Thoracic aorta (tissue), 2 donors: ENCODE measurements at regions not wholly inside any gene's neighbourhood (a gene's known extent, or its start where the extent isn't known, plus 50 kb on each side); places are given as distances from the start of the nearest gene placed in this dataset.

Source experiments
- ATAC-seq: fragments of 150-250 bp; one replicate; pipeline ENCODE4 v1.8.0; 2017; ENCODE audit warnings: low read depth; ENCODE audit not compliant: insufficient number of reproducible peaks, low FRiP score
- DNase-seq: peaks from one replicate; pipeline ENCODE4 v3.0.0-alpha.2; 2020; ENCODE audit warnings: low spot score
- H3K27ac ChIP-seq, 2 donors: fragments of 200-600 bp; sonication (generic); 1 replicate in 1 of 2; 2 replicates in 1 of 2; pipeline ENCODE4 v1.5.1; 2016; ENCODE audit warnings: mild to moderate bottlenecking in 2 of 2, moderate library complexity in 2 of 2
- H3K27me3 ChIP-seq: fragments of 200-600 bp; sonication (generic); replicated peaks from 2 replicates; pipeline ENCODE4 v1.6.0; 2016; ENCODE audit warnings: mild to moderate bottlenecking; ENCODE audit not compliant: insufficient read depth
- H3K36me3 ChIP-seq: fragments of 200-600 bp; sonication (generic); one replicate; pipeline ENCODE4 v1.5.1; 2016
- H3K4me1 ChIP-seq, 2 donors: fragments of 200-600 bp; sonication (generic); 1 replicate in 1 of 2; 2 replicates in 1 of 2; pipeline versions ENCODE4 v1.5.1 to v1.6.0; 2016; ENCODE audit warnings: low read depth in 2 of 2, mild to moderate bottlenecking in 1 of 2; ENCODE audit not compliant: control insufficient read depth in 1 of 2
- H3K4me3 ChIP-seq: fragments of 200-600 bp; sonication (generic); 2 replicates; pipeline ENCODE4 v1.5.1; 2016; ENCODE audit warnings: mild to moderate bottlenecking
- H3K9me3 ChIP-seq: fragments of 200-600 bp; sonication (generic); 2 replicates; pipeline ENCODE4 v1.5.1; 2016
- TF ChIP-seq, protein P1 (sequence below): fragments of 200-600 bp; sonication (generic); IDR thresholded peaks from one replicate; pipeline ENCODE4 v1.5.1; 2019; ENCODE audit warnings: antibody characterized with exemption

DNA sequence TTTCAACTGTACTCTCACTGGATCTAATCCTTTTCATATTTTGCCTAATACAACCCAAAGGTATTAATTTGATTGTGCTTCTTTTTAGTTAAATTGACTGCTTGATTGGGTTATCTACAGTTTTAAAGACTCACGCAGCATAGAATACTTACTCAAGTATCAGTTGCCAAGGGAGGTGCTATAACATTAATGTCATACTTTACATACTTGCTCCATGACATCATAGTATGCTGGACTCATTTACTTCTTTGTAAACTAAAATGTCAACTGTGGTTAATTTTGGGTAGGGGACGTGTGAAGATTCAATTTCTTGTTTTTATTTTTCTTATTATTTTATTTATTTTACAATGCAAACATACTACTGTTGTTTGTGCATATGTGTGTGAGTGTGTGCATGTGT is 716.2 kb upstream of the VRK2 start:
- ATAC-seq (no peak), DNase-seq (no peak)
- Histone ChIP-seq H3K9me3 (no peaks in the 10 kb centered on the region), H3K27me3 (no peaks in the 10 kb centered on the region), H3K27ac (no peak overlapping the region), H3K4me1 (no peaks in the 10 kb centered on the region), H3K36me3 (no peaks in the 10 kb centered on the region), H3K4me3 (no peak overlapping the region)
- TF ChIP-seq, protein P1, sequence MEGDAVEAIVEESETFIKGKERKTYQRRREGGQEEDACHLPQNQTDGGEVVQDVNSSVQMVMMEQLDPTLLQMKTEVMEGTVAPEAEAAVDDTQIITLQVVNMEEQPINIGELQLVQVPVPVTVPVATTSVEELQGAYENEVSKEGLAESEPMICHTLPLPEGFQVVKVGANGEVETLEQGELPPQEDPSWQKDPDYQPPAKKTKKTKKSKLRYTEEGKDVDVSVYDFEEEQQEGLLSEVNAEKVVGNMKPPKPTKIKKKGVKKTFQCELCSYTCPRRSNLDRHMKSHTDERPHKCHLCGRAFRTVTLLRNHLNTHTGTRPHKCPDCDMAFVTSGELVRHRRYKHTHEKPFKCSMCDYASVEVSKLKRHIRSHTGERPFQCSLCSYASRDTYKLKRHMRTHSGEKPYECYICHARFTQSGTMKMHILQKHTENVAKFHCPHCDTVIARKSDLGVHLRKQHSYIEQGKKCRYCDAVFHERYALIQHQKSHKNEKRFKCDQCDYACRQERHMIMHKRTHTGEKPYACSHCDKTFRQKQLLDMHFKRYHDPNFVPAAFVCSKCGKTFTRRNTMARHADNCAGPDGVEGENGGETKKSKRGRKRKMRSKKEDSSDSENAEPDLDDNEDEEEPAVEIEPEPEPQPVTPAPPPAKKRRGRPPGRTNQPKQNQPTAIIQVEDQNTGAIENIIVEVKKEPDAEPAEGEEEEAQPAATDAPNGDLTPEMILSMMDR, result no peak

DNA sequence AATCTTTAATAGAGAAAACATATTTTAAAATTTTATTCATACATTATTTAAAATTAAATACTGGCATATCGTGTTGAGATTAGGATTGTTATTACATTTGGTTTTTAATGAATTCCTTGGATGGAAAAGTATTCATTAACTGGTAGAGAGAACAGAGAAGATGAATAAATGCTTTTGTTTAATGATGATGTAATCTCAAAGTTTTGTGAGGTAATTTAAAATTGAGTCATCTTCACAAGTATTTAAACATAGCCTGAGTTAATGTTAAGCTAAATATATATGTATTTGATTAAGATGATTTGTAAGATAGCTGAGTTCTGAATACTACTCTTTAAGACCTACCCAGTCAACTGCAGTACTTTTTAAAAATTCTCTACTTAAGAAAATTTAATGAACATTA is 713.4 kb upstream of the VRK2 start:
- no peaks in the 10 kb centered on the region for H3K9me3 ChIP-seq
- ATAC-seq (no peak), DNase-seq (no peak)
- no peak overlapping the region for H3K27ac ChIP-seq
- H3K4me3 ChIP-seq, result no peak overlapping the region
- no peaks in the 10 kb centered on the region for H3K27me3 ChIP-seq
- no peaks in the 10 kb centered on the region for H3K4me1 ChIP-seq
- TF ChIP-seq, protein P1, result no peak
- H3K36me3 ChIP-seq, result no peaks in the 10 kb centered on the region

DNA sequence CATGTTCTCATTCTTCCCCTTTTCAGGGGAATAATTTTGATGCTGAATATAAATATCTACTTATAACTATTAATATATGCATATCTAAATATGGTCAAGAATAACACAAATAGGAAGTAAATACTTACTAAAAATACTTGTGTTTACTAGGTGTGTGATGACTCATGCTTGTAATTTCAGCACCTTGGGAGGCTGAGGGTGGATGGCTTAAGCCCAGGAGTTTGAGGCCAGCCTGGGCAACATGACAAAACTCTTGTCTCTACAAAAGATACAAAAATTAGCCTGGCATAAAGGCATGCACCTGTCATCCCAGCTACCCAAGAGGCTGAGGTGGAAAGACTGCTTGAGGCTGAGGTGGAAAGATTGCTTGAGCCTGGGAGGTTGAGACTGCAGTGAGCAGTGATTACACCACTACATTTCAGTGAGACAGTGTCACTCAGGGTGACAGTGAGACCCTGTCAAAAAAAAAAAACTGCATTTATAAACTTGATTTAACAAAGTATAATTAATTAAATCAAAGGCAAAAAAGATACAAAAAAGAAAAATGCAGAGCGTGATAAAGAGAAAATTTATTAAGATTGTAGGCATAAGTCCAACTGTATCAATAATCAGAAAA is 703.1 kb upstream of the VRK2 start:
- ATAC-seq, result no peak

DNA sequence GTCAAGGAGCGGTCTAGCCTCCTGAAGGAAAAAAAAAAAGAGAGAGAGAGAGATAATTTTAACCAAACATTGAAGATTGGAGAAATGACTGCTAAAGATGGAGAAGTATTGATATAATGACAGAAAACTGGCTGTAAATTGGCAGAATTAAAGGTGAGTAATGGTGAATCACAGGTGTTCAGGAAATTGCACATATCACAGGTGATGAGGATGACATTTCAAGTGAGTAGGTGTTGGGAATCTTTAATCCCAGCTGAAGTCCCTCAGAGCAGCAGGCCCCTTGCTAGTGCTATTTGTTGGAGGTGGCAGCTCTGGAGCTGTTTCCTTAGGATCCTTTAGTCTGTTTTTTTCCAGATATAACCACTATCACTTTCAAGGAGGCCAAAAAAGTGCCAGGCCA is 678.4 kb upstream of the VRK2 start:
- no peak for ATAC-seq

More for the DNA sequence above, 703.1 kb upstream of the VRK2 start:
- H3K27ac ChIP-seq, result no peak overlapping the region
- H3K27me3 ChIP-seq, result no peaks in the 10 kb centered on the region
- TF ChIP-seq, protein P1, result no peak
- H3K4me1 ChIP-seq, result no peaks in the 10 kb centered on the region
- no peak overlapping the region for H3K4me3 ChIP-seq
- H3K36me3 ChIP-seq, result no peaks in the 10 kb centered on the region
- H3K9me3 ChIP-seq, result no peaks in the 10 kb centered on the region
- DNase-seq, result no peak

DNA sequence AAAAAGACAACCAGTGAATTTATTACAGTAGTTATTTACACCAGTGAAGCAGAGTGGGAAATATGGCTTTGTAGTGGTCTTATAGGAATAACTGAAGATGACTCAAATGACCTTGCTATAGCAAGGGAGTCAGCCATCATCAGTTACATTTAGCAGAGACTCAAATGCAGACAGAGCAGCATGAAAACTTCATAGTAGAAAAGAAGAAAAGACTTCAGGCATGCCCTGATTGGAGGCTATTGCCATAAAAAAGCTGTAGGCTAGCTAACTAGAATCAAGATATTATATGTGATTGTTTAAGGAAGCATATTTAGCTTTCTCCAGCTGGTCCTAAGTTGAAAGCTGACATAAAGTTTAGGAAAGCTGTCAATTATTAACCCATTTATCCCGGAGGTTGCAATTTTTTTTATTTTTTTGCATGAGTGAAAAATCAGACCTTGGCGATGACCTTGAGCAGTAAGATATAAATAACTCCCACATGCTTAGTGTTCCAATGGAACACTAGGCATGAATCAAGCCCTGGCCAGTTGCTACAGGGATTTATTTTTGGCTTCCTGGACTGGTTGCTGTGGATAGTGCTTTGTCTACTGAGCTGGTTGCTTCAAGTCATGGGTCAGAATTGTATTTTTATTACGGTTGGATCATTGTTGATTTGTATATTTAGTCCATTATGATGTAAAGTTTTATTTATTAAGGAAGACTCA is 675.6 kb upstream of the VRK2 start:
- TF ChIP-seq, protein P1, result no peak
- Histone ChIP-seq H3K4me3 (no peak overlapping the region), H3K36me3 (no peaks in the 10 kb centered on the region), H3K27ac (no peak overlapping the region), H3K27me3 (no peaks in the 10 kb centered on the region), H3K9me3 (no peaks in the 10 kb centered on the region), H3K4me1 (no peaks in the 10 kb centered on the region)
- ATAC-seq, result peak; percentile 55
- no peak for DNase-seq

More for the DNA sequence above, 678.4 kb upstream of the VRK2 start:
- H3K9me3 ChIP-seq, result no peaks in the 10 kb centered on the region
- no peak overlapping the region for H3K27ac ChIP-seq
- H3K36me3 ChIP-seq, result no peaks in the 10 kb centered on the region
- no peaks in the 10 kb centered on the region for H3K4me1 ChIP-seq
- TF ChIP-seq, protein P1, result no peak
- H3K4me3 ChIP-seq, result no peak overlapping the region
- DNase-seq, result no peak
- no peaks in the 10 kb centered on the region for H3K27me3 ChIP-seq
